Gastroesophageal sphincter (tissue), 3 donors: ENCODE measurements at regions not wholly inside any gene's neighbourhood (a gene's known extent, or its start where the extent isn't known, plus 50 kb on each side); places are given as distances from the start of the nearest gene placed in this dataset.
"Not testable (repeated sequence)": the region's sequence is repeated elsewhere in the genome, so short reads cannot be mapped to it uniquely, and the experiment has no call there.

Source experiments
- CTCF ChIP-seq, 4 experiments: fragments of 200-600 bp in 2 of 4; fragments of 450-650 bp in 2 of 4; sonication (generic) in 1 of 4; IDR thresholded peaks; one replicate each; pipeline ENCODE4 v1.5.1; 2017 to 2019; ENCODE audit warnings: antibody characterized with exemption in 4 of 4, mild to moderate bottlenecking in 2 of 4, moderate library complexity in 2 of 4
- EP300 ChIP-seq: sonication (generic); formaldehyde crosslinking; IDR thresholded peaks from one replicate; pipeline ENCODE4 v1.6.1; 2017; ENCODE audit warnings: antibody characterized with exemption, mild to moderate bottlenecking
- POLR2A ChIP-seq, 2 donors: fragments of 450-650 bp; IDR thresholded peaks; one replicate each; pipeline ENCODE4 v1.6.1; 2017; ENCODE audit warnings: antibody characterized with exemption in 2 of 2, mild to moderate bottlenecking in 2 of 2, moderate library complexity in 1 of 2

GRCh38 chr5:167427641-167428040, 863.8 kb upstream of the WWC1 start:
- not testable (repeated sequence) for TF ChIP-seq CTCF (IDR thresholded peaks at IDR 0.05); POLR2A (IDR thresholded peaks at IDR 0.05); EP300
